Stimulated activated naive B cell treated with anti-CD40 and anti-IgM and Interleukin-4, amounts not matched to agents 10 μg/mL and 1 μg/mL and 100 μg/mL, for 72 hours (primary cell): ENCODE measurements at regions not wholly inside any gene's neighbourhood (a gene's known extent, or its start where the extent isn't known, plus 50 kb on each side); places are given as distances from the start of the nearest gene placed in this dataset.

ENCODE experiments used
- ATAC-seq, 2 donors: fragments of 150-1000 bp; cut with Tn5 transposase; replicated peaks; 2 replicates each; pipeline ENCODE4 v1.10.0; 2021; ENCODE audit warnings: moderate library complexity in 1 of 2
- DNase-seq: peaks from one replicate; pipeline ENCODE4 v3.0.0; 2021
- H3K27ac Mint-ChIP-seq: one replicate; pipeline ENCODE4 v1.8.0; 2022; ENCODE audit warnings: mild to moderate bottlenecking, mixed read lengths
- H3K27me3 Mint-ChIP-seq, 2 donors: one replicate each; pipeline ENCODE4 v1.8.0; 2022; ENCODE audit warnings: mixed read lengths in 2 of 2
- H3K36me3 Mint-ChIP-seq, 2 donors: one replicate each; pipeline ENCODE4 v1.8.0; 2022; ENCODE audit warnings: mixed read lengths in 2 of 2, mild to moderate bottlenecking in 1 of 2
- H3K4me1 Mint-ChIP-seq, 2 donors: one replicate each; pipeline ENCODE4 v1.8.0; 2022; ENCODE audit warnings: mixed read lengths in 2 of 2, mild to moderate bottlenecking in 1 of 2
- H3K4me3 Mint-ChIP-seq, 2 donors: one replicate each; pipeline ENCODE4 v1.8.0; 2022; ENCODE audit warnings: mild to moderate bottlenecking in 2 of 2, mixed read lengths in 2 of 2, moderate library complexity in 1 of 2
- H3K9me3 Mint-ChIP-seq, 2 donors: one replicate each; pipeline ENCODE4 v1.8.0; 2022; ENCODE audit warnings: mixed read lengths in 2 of 2, mild to moderate bottlenecking in 1 of 2

- Mint-ChIP-seq H3K27ac (no peak overlapping the region), H3K4me3 (peak overlapping the region; percentile 5 to 17), H3K9me3 (peaks cover 0 to 2% of the 10 kb centered on the region in 2 donors), H3K27me3 (no peaks in the 10 kb centered on the region), H3K36me3 (peaks cover 3 to 7% of the 10 kb centered on the region in 2 donors), H3K4me1 (peaks cover 31 to 44% of the 10 kb centered on the region in 2 donors)
- ATAC-seq, result peak; percentile 83 to 85
- DNase-seq, result peak; percentile 16
These were observed 132.8 kb upstream of the SERTAD2 start for GRCh38 chr2:64786343-64787018.

GRCh38 chr2:64787019-64787365 is 133.3 kb upstream of the SERTAD2 start:
- H3K36me3 Mint-ChIP-seq, result peaks cover 3 to 7% of the 10 kb centered on the region in 2 donors
- peak overlapping the region; percentile 10 to 20 for H3K4me3 Mint-ChIP-seq
- peak overlapping the region; percentile 15 for H3K27ac Mint-ChIP-seq
- DNase-seq, result no peak
- peaks cover 0 to 2% of the 10 kb centered on the region in 2 donors for H3K9me3 Mint-ChIP-seq
- H3K4me1 Mint-ChIP-seq, result peaks cover 31 to 44% of the 10 kb centered on the region in 2 donors
- ATAC-seq, result peak; percentile 12 to 15
- no peaks in the 10 kb centered on the region for H3K27me3 Mint-ChIP-seq

GRCh38 chr2:64787698-64788097 is 134.0 kb upstream of the SERTAD2 start:
- Mint-ChIP-seq H3K4me1 (peaks cover 29 to 44% of the 10 kb centered on the region in 2 donors), H3K36me3 (peaks cover 3 to 7% of the 10 kb centered on the region in 2 donors), H3K4me3 (no peak overlapping the region), H3K27me3 (no peaks in the 10 kb centered on the region), H3K27ac (no peak overlapping the region), H3K9me3 (peaks cover 0 to 2% of the 10 kb centered on the region in 2 donors)
- no peak for ATAC-seq
- no peak for DNase-seq

- no peaks in the 10 kb centered on the region for H3K27me3 Mint-ChIP-seq
- no peak for DNase-seq
- H3K36me3 Mint-ChIP-seq, result peaks cover 0 to 3% of the 10 kb centered on the region in 2 donors
- ATAC-seq, result no peak
- no peak overlapping the region for H3K4me3 Mint-ChIP-seq
- no peak overlapping the region for H3K27ac Mint-ChIP-seq
- peaks cover 22 to 34% of the 10 kb centered on the region in 2 donors for H3K4me1 Mint-ChIP-seq
- peaks cover 0 to 2% of the 10 kb centered on the region in 2 donors for H3K9me3 Mint-ChIP-seq
These were observed 136.0 kb upstream of the SERTAD2 start for GRCh38 chr2:64789466-64790320.

GRCh38 chr2:64792300-64792699 is 138.6 kb upstream of the SERTAD2 start:
- peaks cover 0 to 2% of the 10 kb centered on the region in 2 donors for H3K36me3 Mint-ChIP-seq
- H3K4me1 Mint-ChIP-seq, result peaks cover 5 to 7% of the 10 kb centered on the region in 2 donors
- no peak for ATAC-seq

GRCh38 chr2:64792995-64793639 is 139.4 kb upstream of the SERTAD2 start:
- no peak overlapping the region for H3K4me3 Mint-ChIP-seq
- peaks cover 0 to 2% of the 10 kb centered on the region in 2 donors for H3K36me3 Mint-ChIP-seq
- DNase-seq, result no peak
- H3K27me3 Mint-ChIP-seq, result no peaks in the 10 kb centered on the region
- ATAC-seq, result no peak
- no peak overlapping the region for H3K27ac Mint-ChIP-seq
- peaks cover 4% of the 10 kb centered on the region in 2 donors for H3K4me1 Mint-ChIP-seq
- peaks cover 0 to 2% of the 10 kb centered on the region in 2 donors for H3K9me3 Mint-ChIP-seq

More at GRCh38 chr2:64792300-64792699, 138.6 kb upstream of the SERTAD2 start:
- H3K4me3 Mint-ChIP-seq, result no peak overlapping the region
- H3K9me3 Mint-ChIP-seq, result peaks cover 0 to 2% of the 10 kb centered on the region in 2 donors
- DNase-seq, result no peak
- no peaks in the 10 kb centered on the region for H3K27me3 Mint-ChIP-seq
- no peak overlapping the region for H3K27ac Mint-ChIP-seq

- peak; percentile 96 for ATAC-seq
- peaks cover 0 to 2% of the 10 kb centered on the region in 2 donors for H3K36me3 Mint-ChIP-seq
- H3K27me3 Mint-ChIP-seq, result no peaks in the 10 kb centered on the region
- no peaks in the 10 kb centered on the region for H3K9me3 Mint-ChIP-seq
- no peak overlapping the region for H3K4me3 Mint-ChIP-seq
- no peak for DNase-seq
- H3K4me1 Mint-ChIP-seq, result peaks cover 0 to 4% of the 10 kb centered on the region in 2 donors
- H3K27ac Mint-ChIP-seq, result no peak overlapping the region
These were observed 140.0 kb upstream of the SERTAD2 start for GRCh38 chr2:64793701-64794100.

- H3K4me3 Mint-ChIP-seq, result no peak overlapping the region
- H3K9me3 Mint-ChIP-seq, result no peaks in the 10 kb centered on the region
- H3K36me3 Mint-ChIP-seq, result no peaks in the 10 kb centered on the region
These were observed 140.8 kb upstream of the SERTAD2 start for GRCh38 chr2:64794426-64794995.

GRCh38 chr2:64795024-64795592 is 141.4 kb upstream of the SERTAD2 start:
- H3K36me3 Mint-ChIP-seq, result no peaks in the 10 kb centered on the region
- peaks cover 0 to 4% of the 10 kb centered on the region in 2 donors for H3K4me1 Mint-ChIP-seq
- no peak for ATAC-seq
- no peak overlapping the region for H3K4me3 Mint-ChIP-seq
- no peak overlapping the region for H3K27ac Mint-ChIP-seq
- DNase-seq, result no peak
- H3K9me3 Mint-ChIP-seq, result no peaks in the 10 kb centered on the region
- no peaks in the 10 kb centered on the region for H3K27me3 Mint-ChIP-seq

More at GRCh38 chr2:64794426-64794995, 140.8 kb upstream of the SERTAD2 start:
- H3K4me1 Mint-ChIP-seq, result peaks cover 0 to 4% of the 10 kb centered on the region in 2 donors
- DNase-seq (no peak), ATAC-seq (no peak)
- H3K27ac Mint-ChIP-seq, result no peak overlapping the region
- H3K27me3 Mint-ChIP-seq, result no peaks in the 10 kb centered on the region

GRCh38 chr2:64796926-64797325 is 143.2 kb upstream of the SERTAD2 start:
- peaks cover 0 to 4% of the 10 kb centered on the region in 2 donors for H3K4me1 Mint-ChIP-seq
- ATAC-seq, result no peak

GRCh38 chr2:64797881-64798575 is 144.3 kb upstream of the SERTAD2 start:
- ATAC-seq (no peak), DNase-seq (no peak)
- no peaks in the 10 kb centered on the region for H3K36me3 Mint-ChIP-seq
- H3K27me3 Mint-ChIP-seq, result no peaks in the 10 kb centered on the region
- H3K9me3 Mint-ChIP-seq, result no peaks in the 10 kb centered on the region
- H3K4me3 Mint-ChIP-seq, result no peak overlapping the region
- no peak overlapping the region for H3K27ac Mint-ChIP-seq
- peaks cover 6% of the 10 kb centered on the region in 2 donors for H3K4me1 Mint-ChIP-seq

More at GRCh38 chr2:64796926-64797325, 143.2 kb upstream of the SERTAD2 start:
- Mint-ChIP-seq H3K27me3 (no peaks in the 10 kb centered on the region), H3K36me3 (no peaks in the 10 kb centered on the region), H3K9me3 (no peaks in the 10 kb centered on the region), H3K27ac (no peak overlapping the region), H3K4me3 (no peak overlapping the region)
- no peak for DNase-seq

GRCh38 chr2:64799592-64800252 is 146.0 kb upstream of the SERTAD2 start:
- H3K36me3 Mint-ChIP-seq, result no peaks in the 10 kb centered on the region
- peaks cover 2 to 6% of the 10 kb centered on the region in 2 donors for H3K4me1 Mint-ChIP-seq
- H3K4me3 Mint-ChIP-seq, result no peak overlapping the region
- ATAC-seq, result no peak
- no peak overlapping the region for H3K27ac Mint-ChIP-seq
- no peaks in the 10 kb centered on the region for H3K9me3 Mint-ChIP-seq
- DNase-seq, result no peak
- no peaks in the 10 kb centered on the region for H3K27me3 Mint-ChIP-seq

GRCh38 chr2:64803776-64804175 is 150.1 kb upstream of the SERTAD2 start:
- no peak overlapping the region for H3K27ac Mint-ChIP-seq
- no peak overlapping the region for H3K4me3 Mint-ChIP-seq
- H3K9me3 Mint-ChIP-seq, result no peaks in the 10 kb centered on the region
- DNase-seq (no peak), ATAC-seq (no peak)
- peaks cover 10 to 30% of the 10 kb centered on the region in 2 donors for H3K4me1 Mint-ChIP-seq
- H3K27me3 Mint-ChIP-seq, result no peaks in the 10 kb centered on the region
- H3K36me3 Mint-ChIP-seq, result peaks cover 10 to 13% of the 10 kb centered on the region in 2 donors
